Stimulated activated CD4-positive, alpha-beta T cell treated with anti-CD3 and anti-CD28 coated beads, Interleukin-12 subunit alpha, Interleukin-12 subunit beta, amount 100 ng/mL, for 48 hours (primary cell): ENCODE measurements at regions not wholly inside any gene's neighbourhood (a gene's known extent, or its start where the extent isn't known, plus 50 kb on each side); places are given as distances from the start of the nearest gene placed in this dataset.

Source experiments
- DNase-seq, 3 donors: peaks; one replicate each; pipeline ENCODE4 v3.0.0-alpha.2; 2020; ENCODE audit warnings: low read depth in 2 of 3, low spot score in 1 of 3

DNA sequence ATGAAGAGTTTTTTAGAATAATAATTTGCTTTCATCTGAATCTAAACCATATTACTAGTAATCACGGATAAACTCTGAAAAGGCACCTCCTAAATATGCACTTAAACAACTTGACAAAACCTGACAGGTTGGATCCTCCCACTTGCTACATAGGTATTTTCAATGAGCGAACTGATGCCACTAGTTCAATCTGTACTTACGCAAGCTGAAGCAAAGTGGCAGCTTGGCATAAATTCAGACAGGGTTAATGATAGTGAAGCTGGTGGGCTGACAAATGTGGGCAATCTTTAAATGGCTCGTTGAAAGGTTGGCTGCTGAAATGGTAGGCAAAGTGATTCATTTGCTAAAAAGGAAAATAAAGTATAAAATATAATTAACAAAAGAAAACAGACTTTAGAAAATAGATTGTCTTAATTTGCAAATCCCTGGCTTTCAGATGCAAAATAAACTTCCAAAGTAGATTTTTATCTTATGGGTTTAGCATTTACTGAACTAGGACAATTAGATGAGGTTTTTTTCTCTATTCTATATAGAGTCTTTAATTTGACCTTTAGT lies 1713.5 kb upstream of the SLC39A10 start:
- no peak for DNase-seq

DNA sequence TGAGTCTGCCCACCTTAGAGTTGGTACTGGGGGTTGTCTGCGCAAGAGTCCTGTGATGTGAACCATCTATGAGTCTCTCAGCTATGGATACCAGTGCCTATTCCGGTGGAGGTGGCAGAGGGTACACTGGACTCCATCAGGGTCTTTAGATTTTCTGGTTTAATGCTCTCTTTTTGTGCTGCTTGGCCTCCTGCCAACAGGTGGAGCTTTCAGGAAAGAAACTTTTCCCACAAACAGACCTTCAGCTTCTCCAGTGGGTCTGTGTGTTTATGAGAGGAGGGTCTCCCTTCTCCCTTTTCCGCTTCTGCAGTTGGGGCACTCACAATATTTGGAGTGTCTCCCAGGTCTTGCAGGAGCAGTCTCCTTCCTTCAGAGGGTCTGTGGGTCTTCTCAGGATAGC lies 1721.9 kb upstream of the SLC39A10 start:
- no peak for DNase-seq

DNA sequence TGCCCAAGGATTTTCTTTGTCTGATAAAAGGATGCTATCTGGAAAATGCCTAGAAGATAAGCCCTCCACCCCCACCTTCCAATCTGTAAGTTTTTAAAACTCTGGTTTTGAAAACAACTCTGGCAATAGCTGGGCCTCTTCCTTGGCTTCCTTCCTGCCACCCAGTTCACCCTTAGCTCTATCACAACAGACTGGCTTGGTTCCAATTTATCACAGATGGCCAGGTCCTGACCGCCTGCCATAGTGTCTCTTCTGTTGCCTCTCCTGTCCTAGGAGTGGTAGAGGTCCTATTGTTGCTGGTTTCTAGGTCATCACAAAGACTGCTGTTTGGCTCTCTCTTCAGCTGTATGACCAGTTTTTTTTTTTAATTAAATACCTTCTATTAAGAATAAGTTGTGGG lies 1727.9 kb upstream of the SLC39A10 start:
- no peak for DNase-seq

DNA sequence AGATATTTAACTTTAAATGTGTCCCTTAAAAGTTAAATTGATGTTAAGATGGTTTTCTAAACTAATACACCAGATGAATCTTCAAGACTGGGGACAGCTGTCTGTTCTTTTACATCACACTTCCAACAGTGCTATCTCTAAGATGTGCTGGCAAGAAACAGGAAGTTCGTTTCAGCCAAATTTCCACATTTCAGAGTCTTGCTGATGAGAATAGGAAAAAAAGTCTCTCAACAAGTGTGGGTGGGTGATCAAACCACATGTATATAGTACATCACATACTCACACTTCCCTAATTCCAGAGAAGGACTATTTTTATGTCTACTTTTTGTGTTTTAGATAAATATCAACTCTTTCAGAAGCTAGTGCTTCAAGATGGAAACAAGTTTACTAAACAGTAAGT lies 1712.8 kb upstream of the TMEFF2 start:
- no peak for DNase-seq

DNA sequence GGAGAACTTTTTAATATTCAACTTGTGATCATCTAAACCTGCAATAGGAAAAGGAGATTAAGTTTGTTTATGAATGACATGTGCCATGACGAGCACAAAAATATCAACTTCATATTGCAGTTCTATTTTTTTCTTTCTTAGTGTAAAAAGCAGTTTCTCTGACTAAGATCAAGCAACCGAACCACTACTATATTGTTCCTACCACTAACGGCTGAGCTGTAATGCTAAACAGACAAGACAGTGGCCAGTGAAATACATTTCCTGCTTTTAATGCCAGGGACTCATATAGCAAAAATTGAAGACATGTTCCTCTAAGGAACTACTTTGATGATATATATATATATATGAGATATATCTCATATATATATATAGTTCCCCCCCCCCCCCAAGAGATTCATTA lies 1705.6 kb upstream of the TMEFF2 start:
- DNase-seq = no peak

DNA sequence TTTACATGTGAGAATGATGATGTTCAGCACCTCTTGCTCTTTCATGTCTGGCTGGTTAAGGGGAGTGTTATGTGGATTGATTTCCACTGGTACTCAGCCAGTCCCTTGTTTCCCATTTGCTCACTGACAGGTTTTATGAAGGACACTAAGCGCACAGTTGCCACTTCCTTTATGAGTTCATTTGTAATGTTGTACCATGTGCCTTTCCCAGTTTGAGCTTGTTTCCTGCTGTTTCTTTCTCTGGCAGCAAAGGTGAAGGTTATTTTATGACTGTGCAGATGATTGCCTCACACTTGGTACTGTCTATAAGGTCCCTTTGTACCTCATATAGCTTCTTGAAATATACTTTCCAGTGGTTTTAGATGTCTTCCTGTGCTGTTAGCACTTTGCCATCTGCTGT lies 1700.5 kb upstream of the TMEFF2 start:
- DNase-seq = no peak

DNA sequence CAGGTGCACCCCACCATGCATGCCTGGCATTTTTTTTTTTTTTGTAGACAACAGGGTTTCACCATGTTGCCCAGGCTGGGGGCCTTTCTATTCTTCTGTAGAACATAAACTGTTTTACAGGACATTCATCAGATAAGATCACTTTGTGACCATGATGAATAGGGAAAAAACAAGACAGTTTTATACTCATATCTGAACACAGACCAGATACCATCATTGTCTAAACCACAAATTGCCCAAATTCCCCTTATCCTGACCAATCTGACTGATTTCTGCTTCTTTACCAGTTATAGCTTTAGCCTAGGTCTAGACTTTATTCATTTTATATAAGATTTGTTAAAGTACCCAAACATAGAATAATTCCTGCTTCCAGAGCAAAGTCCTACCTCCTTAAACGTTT lies 1699.3 kb upstream of the TMEFF2 start:
- no peak for DNase-seq

DNA sequence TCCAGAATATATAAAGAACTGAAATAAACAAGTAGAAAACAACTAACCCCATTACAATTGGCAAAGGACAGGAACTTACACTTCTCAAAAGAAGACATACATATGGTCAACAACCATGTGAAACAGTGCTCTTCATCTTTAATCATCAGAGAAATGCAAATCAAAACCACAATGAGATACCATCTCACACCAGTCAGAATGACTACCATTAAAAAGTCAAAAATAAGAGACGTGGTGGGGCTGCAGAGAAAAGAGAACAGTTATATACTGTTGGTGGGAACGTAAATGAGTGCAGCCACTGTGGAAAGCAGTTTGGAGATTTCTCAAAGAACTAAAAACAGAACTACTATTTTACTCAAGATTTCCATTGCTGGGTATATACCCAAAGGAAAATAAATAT lies 1696.3 kb upstream of the TMEFF2 start:
- no peak for DNase-seq

DNA sequence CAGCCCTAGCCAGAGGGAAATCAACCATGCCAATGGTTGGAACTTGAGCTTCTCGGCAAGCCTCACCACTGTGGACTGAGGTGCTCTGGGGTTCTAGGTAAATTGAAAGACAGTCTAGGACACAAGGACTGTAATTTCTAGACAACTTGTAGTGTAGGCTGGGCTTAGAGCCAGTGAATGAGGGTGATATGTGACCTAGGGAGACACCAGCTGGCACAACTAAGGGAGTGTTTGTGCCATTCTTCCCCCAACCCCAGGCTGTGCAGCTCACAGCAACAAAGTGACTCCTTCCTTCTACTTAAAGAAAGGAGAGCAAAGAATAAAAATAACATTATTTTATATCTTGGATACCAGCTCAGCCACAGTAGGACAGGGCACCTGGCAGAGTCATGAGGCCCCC lies 1690.7 kb upstream of the TMEFF2 start:
- DNase-seq = no peak

DNA sequence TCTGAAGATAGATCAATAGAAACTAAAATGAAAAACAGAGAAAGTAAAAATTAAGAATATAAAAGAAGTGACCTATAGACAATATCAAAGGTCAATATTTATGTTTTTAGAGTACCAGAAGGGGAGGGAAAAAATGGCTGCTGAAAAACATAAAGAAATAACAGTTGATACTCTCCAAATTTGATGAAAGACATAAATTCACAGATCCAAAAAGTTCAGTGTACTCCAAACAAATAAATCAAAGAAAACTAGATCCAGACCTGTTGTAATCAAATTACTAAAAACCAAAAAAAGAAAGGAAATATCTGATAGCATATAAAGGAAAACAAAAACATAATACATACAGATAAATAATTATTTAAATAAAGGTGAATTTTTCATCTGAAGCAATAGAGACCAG lies 1689.1 kb upstream of the TMEFF2 start:
- DNase-seq = no peak

DNA sequence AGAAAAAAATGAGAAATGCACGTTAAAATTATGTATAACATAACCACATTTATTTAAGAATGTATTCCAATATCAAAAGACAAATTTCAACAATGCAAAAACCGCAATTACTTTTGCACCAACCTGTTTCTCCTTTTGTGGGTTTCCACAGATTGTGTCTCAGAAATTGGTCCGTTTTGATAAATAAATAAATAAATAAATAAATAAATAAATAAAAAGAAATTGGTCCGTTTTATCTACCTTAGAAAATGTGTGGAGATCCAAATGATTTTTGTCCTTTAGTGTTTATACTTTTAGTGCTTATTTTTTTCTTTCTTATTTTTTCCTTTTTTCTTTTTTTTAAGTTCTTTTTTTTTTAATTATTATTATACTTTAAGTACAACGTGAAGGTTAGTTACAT lies 1682.2 kb upstream of the TMEFF2 start:
- no peak for DNase-seq

DNA sequence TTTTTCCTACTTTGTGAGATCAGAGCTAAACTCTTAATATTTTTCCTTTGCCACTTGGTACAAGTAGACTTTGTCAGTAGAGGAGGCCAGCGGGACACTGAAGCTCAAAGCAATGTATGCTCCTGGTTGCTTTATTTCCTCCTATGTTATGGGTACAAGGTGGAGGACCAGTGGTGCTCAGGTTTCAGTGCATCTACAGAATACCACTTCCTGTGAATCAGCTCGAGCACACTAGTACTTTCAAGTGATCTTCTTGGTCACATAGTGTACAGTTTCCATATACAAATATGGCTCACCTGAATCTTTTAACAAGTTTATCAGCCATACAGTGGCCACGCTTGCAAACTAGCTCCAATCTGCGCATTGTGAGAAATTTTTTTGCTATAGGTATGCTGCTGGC lies 1674.8 kb upstream of the TMEFF2 start:
- DNase-seq = no peak

DNA sequence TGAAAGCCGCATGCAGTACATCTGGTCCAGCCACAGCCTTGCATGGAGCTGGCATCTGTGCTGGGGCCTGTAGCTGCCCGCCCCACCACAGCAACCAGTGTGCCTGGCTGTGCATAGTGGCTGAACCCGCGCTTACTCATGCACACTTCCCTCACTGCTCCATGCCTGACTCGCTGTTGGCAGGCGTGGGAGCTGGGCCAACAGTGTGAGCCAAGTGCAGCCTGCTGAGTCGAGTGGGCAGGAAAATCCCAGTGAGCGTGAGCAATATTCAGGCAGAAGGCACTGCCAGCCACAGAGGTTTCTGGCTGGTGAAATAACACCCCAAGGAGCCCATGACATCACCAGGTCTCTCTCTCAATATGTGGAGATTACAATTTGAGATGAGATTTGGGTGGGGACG lies 1674.1 kb upstream of the TMEFF2 start:
- no peak for DNase-seq

DNA sequence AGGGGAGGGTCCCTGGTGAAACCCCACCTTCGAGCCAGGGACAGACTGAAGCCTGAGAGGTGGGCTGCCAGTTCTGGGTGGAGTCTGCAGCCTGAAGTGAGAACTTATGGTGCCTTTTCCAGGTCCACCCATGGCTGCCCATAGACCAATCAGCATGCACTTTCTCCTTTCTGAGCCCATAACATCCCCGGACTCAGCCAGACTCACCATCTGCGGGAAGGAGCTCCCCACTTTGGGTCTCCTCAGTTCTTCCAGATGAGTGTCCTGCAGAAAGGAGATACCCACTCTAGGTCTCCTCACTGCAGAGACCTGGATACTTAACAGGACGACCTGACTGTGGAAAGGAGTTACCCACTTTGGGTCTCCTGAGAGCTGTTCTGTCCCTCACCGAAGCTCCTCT lies 1673.4 kb upstream of the TMEFF2 start:
- DNase-seq = no peak

DNA sequence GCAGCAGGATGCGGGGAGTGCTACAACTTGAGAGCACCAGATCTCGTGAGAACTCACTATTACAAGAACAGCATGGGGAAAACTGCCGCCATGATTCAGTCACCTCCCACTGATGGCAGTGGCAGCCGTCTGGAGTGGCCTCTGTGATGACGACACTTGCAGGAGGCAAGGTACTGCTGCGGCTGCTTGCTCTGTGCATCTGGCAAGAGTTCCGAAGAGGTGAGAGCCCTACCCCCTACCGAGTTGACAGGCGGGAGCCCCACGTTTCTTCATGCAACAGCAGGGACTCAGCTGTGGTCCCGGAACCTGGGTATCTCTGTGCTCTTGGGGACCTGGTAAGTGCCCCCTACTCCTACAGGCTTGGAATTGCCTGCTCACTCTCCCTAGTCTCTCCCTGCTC lies 1672.7 kb upstream of the TMEFF2 start:
- no peak for DNase-seq

DNA sequence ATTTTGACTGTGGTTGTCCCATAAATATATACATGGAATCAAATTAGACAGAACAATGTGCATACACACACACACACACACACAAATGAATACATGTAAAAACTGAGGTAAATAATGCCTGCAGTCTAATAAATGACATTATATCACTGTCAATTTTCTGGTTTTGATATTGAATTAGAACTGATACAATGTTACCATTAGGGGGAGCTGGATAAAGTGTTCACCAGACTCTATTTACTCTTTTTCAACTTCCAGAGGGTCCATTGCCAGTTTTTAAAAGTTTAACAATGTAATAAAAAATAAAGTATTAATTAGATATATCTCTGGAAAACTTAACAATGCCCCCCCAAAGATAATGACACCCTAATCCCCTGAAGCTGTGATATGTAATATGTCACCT lies 1666.8 kb upstream of the TMEFF2 start:
- DNase-seq = no peak

DNA sequence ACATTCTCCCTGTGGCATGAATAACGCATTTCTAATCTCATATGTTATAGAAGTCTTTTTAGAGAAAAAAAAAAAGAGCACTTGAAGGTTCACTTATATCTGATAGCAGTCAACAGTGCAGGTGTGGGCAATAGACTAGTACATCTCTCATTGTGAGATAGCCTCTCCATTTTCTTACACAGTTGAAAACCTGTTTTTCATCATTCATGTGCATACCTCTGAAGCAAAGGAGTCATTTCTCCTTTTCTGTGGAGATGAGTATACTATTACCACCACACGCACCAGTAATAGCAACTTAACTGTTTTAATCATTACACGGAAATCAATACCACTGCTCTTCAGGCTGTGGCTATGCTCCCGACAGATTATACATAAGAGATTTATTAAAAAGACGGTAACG lies 1653.3 kb upstream of the TMEFF2 start:
- no peak for DNase-seq

DNA sequence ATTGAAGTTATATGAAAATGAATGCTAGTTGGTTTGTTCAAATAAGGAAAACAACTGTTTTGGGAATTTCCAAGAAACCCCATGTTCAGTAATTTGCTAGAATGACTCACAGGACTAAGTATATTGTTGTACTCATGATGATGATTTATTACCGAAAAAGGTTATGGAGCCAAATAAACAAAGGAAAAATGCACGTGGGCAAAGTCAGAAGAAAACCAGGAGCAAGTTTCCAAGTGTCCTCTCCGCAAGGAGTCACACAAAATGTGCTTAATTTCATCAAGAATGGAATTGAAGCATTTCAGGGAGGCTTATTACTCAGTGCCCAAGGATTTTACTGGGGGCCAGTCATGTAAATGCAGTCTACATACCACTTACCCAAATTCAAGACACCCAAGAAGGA lies 1652.4 kb upstream of the TMEFF2 start:
- no peak for DNase-seq

DNA sequence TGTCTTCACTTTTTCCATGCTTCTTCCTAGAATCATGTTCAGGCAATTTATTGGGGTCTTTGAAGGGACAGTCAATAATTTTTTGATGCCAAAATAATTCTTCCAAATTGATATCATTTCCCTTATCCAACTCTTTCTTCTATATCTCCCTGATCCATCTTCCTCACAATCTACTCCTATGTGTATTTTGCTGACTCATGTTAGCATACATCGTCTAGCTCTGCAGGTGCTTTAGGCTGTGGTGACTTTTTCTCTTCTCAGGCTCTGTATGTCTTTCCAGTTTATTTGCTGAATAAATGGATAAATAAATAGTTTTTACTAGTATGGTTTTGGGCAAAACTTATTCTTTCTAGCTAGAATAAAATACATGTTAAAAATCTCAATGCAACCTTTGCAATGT lies 1650.9 kb upstream of the TMEFF2 start:
- DNase-seq = no peak

DNA sequence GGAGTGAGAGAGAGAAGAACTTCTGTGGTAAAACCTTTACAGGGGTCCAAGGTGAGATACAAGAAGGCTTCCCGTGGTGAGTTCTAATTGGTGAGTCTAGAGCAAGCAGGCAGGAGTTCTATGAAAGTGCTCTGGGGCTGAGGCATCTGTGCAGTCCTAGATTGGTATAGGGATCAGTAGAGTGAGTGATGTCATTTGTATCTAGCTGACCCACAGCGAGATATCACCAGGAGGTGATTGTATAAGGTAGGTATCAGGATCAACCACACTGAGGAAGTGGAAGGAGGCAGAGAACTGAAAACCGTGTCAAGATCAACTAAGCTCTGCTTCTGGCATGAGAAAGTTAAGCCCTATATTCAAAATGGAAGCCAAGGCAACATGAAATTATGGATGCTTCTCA lies 1648.9 kb upstream of the TMEFF2 start:
- DNase-seq = no peak

DNA sequence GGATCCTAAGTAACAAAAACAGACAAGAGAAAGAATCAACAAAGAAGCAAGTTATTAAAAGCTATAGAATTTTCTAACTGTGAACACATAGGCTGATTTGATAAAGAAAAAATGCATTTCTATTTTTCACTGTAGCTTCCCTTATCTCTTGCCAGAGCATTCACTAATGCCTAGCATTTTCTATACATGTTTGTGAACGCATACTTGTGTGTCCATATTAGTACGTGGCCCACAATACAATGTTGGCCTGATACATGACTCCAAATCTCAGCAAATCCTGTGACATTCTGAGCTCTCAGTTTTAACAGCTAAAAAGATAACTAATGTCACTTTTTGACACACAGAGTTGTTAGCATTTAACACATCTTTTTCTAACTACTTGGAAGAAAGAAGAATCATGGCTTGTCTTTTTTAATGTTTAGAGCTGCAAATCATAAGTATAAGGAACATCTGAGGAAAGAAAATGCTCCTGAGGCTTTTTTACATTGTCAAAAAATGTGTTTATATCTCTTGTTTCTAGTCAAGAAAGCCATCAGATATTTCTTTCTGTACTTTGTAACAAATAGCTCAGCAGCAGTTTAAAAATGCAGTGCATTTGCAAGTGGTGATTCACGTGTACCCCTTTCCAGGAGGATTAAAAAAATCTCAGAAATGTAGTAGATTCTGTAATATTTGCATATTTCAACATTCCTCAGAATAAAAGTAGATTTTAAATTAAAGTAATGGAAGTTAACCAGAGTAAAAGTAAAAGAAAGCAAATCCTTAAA lies 1646.8 kb upstream of the TMEFF2 start:
- no peak for DNase-seq

DNA sequence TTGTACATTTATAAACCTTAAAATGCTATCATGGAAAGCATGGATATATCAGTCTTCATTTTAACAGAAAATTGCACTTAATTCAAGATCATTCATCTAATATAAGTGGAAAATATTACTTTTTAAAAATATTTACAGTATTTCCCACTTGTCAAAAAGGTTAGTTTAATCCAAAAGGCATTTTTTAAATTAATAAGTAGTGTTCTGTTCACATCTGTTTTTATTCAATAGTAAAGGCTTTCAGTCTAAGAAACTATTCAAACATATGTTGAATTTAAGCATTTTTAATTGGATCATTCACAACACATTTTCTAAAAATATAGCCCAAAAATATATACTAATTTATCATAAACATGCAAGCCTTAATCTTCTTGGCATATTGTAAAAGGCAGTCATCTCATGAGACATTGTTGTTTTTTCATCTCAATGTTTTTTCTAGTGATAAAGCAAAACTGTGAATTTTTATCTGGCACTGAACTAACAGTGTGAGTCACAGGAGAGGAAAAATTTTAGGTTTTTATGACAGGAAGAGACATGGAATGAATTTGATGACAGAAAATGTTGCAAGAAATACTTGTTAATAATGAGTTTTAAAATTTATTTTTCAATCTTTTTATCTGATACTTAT lies 1642.5 kb upstream of the TMEFF2 start:
- no peak for DNase-seq
